Breast epithelium (tissue), 3 donors: ENCODE measurements at regions not wholly inside any gene's neighbourhood (a gene's known extent, or its start where the extent isn't known, plus 50 kb on each side); places are given as distances from the start of the nearest gene placed in this dataset.

ENCODE experiments used
- CTCF ChIP-seq, 3 donors: fragments of 450-650 bp; IDR thresholded peaks; one replicate each; pipeline ENCODE4 v1.5.1; 2016 to 2017; ENCODE audit warnings: antibody characterized with exemption in 3 of 3, mild to moderate bottlenecking in 3 of 3, moderate library complexity in 3 of 3
- POLR2A ChIP-seq: fragments of 450-650 bp; IDR thresholded peaks from one replicate; pipeline ENCODE4 v1.6.1; 2016; ENCODE audit warnings: antibody characterized with exemption, mild to moderate bottlenecking, moderate library complexity
- POLR2AphosphoS5 ChIP-seq, 3 donors: sonication (generic); formaldehyde crosslinking; IDR thresholded peaks; one replicate each; pipeline ENCODE4 v1.6.1; 2017; ENCODE audit warnings: antibody characterized with exemption in 3 of 3

GRCh38 chr22:49513358-49513851 lies 314.3 kb downstream of the BRD1 start:
- TF ChIP-seq CTCF (IDR thresholded peaks at IDR 0.05) (no peak), POLR2A (no peak), POLR2AphosphoS5 (IDR thresholded peaks at IDR 0.05) (no peak)
